GM12878 (cell line): ENCODE measurements at regions not wholly inside any gene's neighbourhood (a gene's known extent, or its start where the extent isn't known, plus 50 kb on each side); places are given as distances from the start of the nearest gene placed in this dataset.
A peak's percentile ranks its signal among the peaks of the same experiment; 100 is the strongest.

ENCODE experiments used
- ATAC-seq: fragments of 200-7000 bp; cut with Tn5 transposase; 3 replicates; pipeline ENCODE4 v1.9.1; 2020; ENCODE audit warnings: mild to moderate bottlenecking, moderate library complexity
- BruUV-seq: library from RNA; stranded (reverse); fragments of 400-500 nt; replicated peaks from 2 replicates; lab custom pipeline; 2021; lab: Mats Ljungman, UMichigan
- CTCF ChIA-PET: fragments of 300-600 bp; sonication (Branson Sonifier 250); formaldehyde crosslinking; extraction: SDS; loops from one replicate; lab custom pipeline; 2021; ENCODE audit warnings: inconsistent platforms; lab: Yijun Ruan, JAX
- POLR2A ChIA-PET: fragments of 350-600 bp; formaldehyde crosslinking; extraction: SDS; loops from one replicate; lab custom pipeline; 2021; ENCODE audit warnings: inconsistent platforms; lab: Charles Lee
- RAD21 ChIA-PET: fragments of 300-600 bp; sonication (Branson Sonifier 250); formaldehyde crosslinking; loops from one replicate; lab custom pipeline; 2023; ENCODE audit warnings: antibody characterized with exemption; ENCODE audit not compliant: unreplicated experiment; lab: Charles Lee
- SMC1A ChIA-PET: fragments of 300-600 bp; sonication (Branson Sonifier 250); formaldehyde crosslinking; loops from one replicate; lab custom pipeline; 2023; ENCODE audit not compliant: unreplicated experiment, uncharacterized antibody; lab: Charles Lee
- DNase-seq: peaks from one replicate; pipeline ENCODE4 v3.0.0-alpha.2; 2011; ENCODE audit warnings: low read depth, low spot score
- FAIRE-seq: peaks from 3 replicates; lab custom pipeline; 2011; peaks lifted over from hg19 to GRCh38; lab: Jason Lieb, UNC
- H2AFZ ChIP-seq: 2 replicates; pipeline ENCODE4 v1.6.0; 2011; ENCODE audit warnings: low read depth, low read length, control low read depth; ENCODE audit not compliant: control insufficient read depth
- H3K27ac ChIP-seq: 2 replicates; pipeline ENCODE4 v1.5.1; 2011; ENCODE audit warnings: control low read depth; ENCODE audit not compliant: control insufficient read depth, insufficient read depth
- H3K27me3 ChIP-seq, 2 experiments: replicated peaks in 1 of 2; 2 replicates each; pipeline versions ENCODE4 v1.6.0 to v1.6.1; 2011; ENCODE audit warnings: low read length in 1 of 2; ENCODE audit not compliant: control insufficient read depth in 2 of 2, insufficient read depth in 2 of 2
- H3K36me3 ChIP-seq, 2 experiments: 2 replicates each; pipeline ENCODE4 v1.5.1; 2011; ENCODE audit warnings: low read length in 1 of 2; ENCODE audit not compliant: control insufficient read depth in 2 of 2, insufficient read depth in 2 of 2
- H3K4me1 ChIP-seq: 2 replicates; pipeline ENCODE4 v1.6.1; 2011; ENCODE audit warnings: mild to moderate bottlenecking, low read length, moderate library complexity, mixed read lengths; ENCODE audit not compliant: control insufficient read depth, insufficient read depth
- H3K4me2 ChIP-seq: 2 replicates; pipeline ENCODE4 v1.6.0; 2011; ENCODE audit warnings: control low read depth; ENCODE audit not compliant: control insufficient read depth, insufficient read depth
- H3K4me3 ChIP-seq: fragments of 200-600 bp; sonication (generic); 2 replicates; pipeline ENCODE4 v1.5.1; 2016
- H3K79me2 ChIP-seq: 2 replicates; pipeline ENCODE4 v1.6.0; 2011; ENCODE audit warnings: low read length; ENCODE audit not compliant: control insufficient read depth, insufficient read depth
- H3K9ac ChIP-seq: 2 replicates; pipeline ENCODE4 v1.8.0; 2011; ENCODE audit warnings: low read length, control low read depth, mixed read lengths; ENCODE audit not compliant: control insufficient read depth, insufficient read depth
- H3K9me3 ChIP-seq: replicated peaks from 3 replicates; pipeline ENCODE4 v1.5.1; 2011; ENCODE audit warnings: mild to moderate bottlenecking, low read length; ENCODE audit not compliant: control insufficient read depth, insufficient read depth
- H4K20me1 ChIP-seq: 2 replicates; pipeline ENCODE4 v1.6.0; 2011; ENCODE audit not compliant: control insufficient read depth, insufficient read depth
- EP300 ChIP-seq, 2 experiments: fragments of 150-350 bp in 1 of 2; IDR thresholded peaks; 2 replicates each; pipeline ENCODE4 v1.6.1; 2011 to 2012; ENCODE audit warnings: low read depth in 2 of 2, low read length in 2 of 2, borderline replicate concordance in 1 of 2, improper control_type of control experiment in 1 of 2, inconsistent platforms in 1 of 2; ENCODE audit not compliant: control insufficient read depth in 1 of 2
- SMAD5 ChIP-seq: IDR thresholded peaks from 2 replicates; pipeline ENCODE4 v1.6.1; 2016; ENCODE audit warnings: antibody characterized with exemption, low read depth
- WGBS: methylation state at CpG from one replicate; pipeline ENCODE4 v1.1.6; 2016; ENCODE audit warnings: low lambda C conversion rate; ENCODE audit not compliant: insufficient replicate concordance, insufficient coverage; ENCODE audit errors: missing lambda C conversion rate; 5-methylcytosine and 5-hydroxymethylcytosine counted together
- in situ Hi-C: fragments of 300-500 bp; cut with MboI; formaldehyde crosslinking; loops from 9 replicates; pipeline ENCODE4 v1.14.3; 2018; ENCODE audit warnings: mixed read lengths
- intact Hi-C: fragments of 100-400 bp; cut with micrococcal nuclease; formaldehyde crosslinking; loops from one replicate; pipeline ENCODE4 v1.14.2; 2022; ENCODE audit not compliant: unreplicated experiment

DNA sequence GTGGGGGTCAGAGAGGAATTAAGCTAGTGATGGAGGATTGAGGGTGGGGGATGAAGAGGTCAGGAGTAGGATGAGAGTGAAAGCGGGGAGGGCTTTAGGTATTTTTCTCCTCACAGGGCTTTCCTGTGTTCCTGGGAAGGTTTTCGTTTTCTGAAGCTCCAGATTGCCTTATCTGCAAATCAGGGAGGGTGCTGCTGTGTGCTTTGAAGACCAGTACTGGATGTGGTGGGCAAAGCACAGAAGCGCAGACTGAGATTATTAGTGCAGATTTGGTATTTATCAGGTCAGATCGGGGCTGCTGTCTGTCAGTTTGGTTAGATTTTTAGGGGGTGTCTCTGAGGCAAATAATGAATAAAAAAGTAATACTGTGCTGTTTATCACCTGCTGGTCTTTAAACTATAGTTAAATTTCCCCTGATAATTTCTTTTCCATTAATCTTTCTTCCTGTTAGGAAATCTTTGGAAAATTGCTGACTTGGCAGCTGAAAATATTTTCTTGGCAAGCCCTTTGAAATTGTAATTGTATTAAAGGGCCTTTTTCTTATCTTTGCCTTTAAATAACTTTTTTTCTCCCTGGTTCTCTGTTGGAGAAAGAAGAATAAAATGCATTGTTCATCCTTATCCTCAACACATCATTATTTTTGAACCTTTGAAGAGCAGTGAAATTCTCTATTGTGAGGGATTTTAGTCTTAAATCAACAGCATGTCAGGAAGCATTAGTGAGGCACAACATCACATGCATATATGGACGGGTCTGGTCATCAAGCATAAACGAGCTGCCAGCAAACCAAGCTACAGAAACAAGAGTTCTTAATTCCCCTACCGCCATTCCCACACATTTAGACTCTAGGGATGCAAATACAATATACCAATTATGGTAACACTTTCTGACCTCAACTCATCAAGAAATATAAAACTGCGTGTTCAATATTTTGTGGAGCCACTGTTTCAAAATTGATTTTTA, 139.6 kb downstream of the S1PR1 start:
- WGBS = 75% methylated on average over 8 of the region's 8 CpGs
- in situ Hi-C loops = loop anchor here (25.0 kb wide), 1 partner anchor 1614 kb away; the partner anchor contains the start of gene FRRS1
- Histone ChIP-seq H3K27me3 (no peaks in the 10 kb centered on the region), H3K4me1 (peaks cover 32% of the 10 kb centered on the region), H3K9ac (peak overlapping the region; percentile 4; the same call in 1 of the 2 replicates), H3K36me3 (0 out of 4 replicates have a peak, but pooled peaks cover 0 to 2% of the 10 kb centered on the region in 2 experiments), H3K4me2 (no peak overlapping the region), H3K27ac (no peak overlapping the region; the same call in 1 of the 2 replicates), H3K9me3 (peaks cover 22% of the 10 kb centered on the region), H3K79me2 (peaks cover 74% of the 10 kb centered on the region), H4K20me1 (no peaks in the 10 kb centered on the region), H3K4me3 (no peak overlapping the region; the same call in 1 of the 2 replicates), H2AFZ (no peak overlapping the region)
- POLR2A ChIA-PET = interaction anchor here (0.9 to 6.2 kb wide), 11 partner anchors 9 to 67 kb away, joined by 4 to 74 read pairs (median 6); no protein-coding TSS in a partner anchor
- RAD21 ChIA-PET = interaction anchor here (0.7 to 12.9 kb wide), 10 partner anchors 14 to 83 kb away, joined by 4 to 219 read pairs (median 7); no protein-coding TSS in a partner anchor
- DNase-seq (no peak), FAIRE-seq (no peak), ATAC-seq (no peak)
- CTCF ChIA-PET = interaction anchor here (0.8 to 6.1 kb wide), 11 partner anchors 9 to 67 kb away, joined by 3 to 53 read pairs (median 8); no protein-coding TSS in a partner anchor
- intact Hi-C loops = no loop called here
- no TSS peak for BruUV-seq
- SMC1A ChIA-PET = interaction anchor here (0.6 to 20.9 kb wide), 11 partner anchors 10 to 415 kb away, joined by 3 to 618 read pairs (median 5); no protein-coding TSS in a partner anchor
- TF ChIP-seq EP300 (IDR thresholded peaks at IDR 0.05; ENCODE audit: borderline replicate concordance in 1 of 2, control insufficient read depth in 1 of 2, low read depth in 2 of 2, low read length in 2 of 2) = no peak
- no peak for TF ChIP-seq SMAD5
